OCI-LY1 (cell line): ENCODE measurements at regions not wholly inside any gene's neighbourhood (a gene's known extent, or its start where the extent isn't known, plus 50 kb on each side); places are given as distances from the start of the nearest gene placed in this dataset.

Source experiments
- H2AFZ ChIP-seq: fragments of 200-600 bp; sonication (generic), shearing (Covaris generic); 2 replicates; pipeline ENCODE4 v1.6.0; 2014; ENCODE audit warnings: antibody characterized with exemption, mild to moderate bottlenecking, low read length
- H3F3A ChIP-seq: fragments of 200-600 bp; sonication (generic), shearing (Covaris generic); 2 replicates; pipeline ENCODE4 v1.6.0; 2014; ENCODE audit warnings: mild to moderate bottlenecking, antibody characterized with exemption, low read length, moderate library complexity; ENCODE audit not compliant: insufficient read depth
- H3K27ac ChIP-seq: fragments of 200-600 bp; sonication (generic); 2 replicates; pipeline ENCODE4 v1.5.1; 2014; ENCODE audit warnings: low read length, mixed run types, mild to moderate bottlenecking, low read depth; ENCODE audit not compliant: poor library complexity, severe bottlenecking
- H3K27me3 ChIP-seq: fragments of 200-600 bp; sonication (generic); 2 replicates; pipeline ENCODE4 v1.6.0; 2014; ENCODE audit warnings: antibody characterized with exemption, mild to moderate bottlenecking, low read length, moderate library complexity; ENCODE audit not compliant: insufficient read depth
- H3K36me3 ChIP-seq: fragments of 200-600 bp; sonication (generic); 2 replicates; pipeline ENCODE4 v1.6.1; 2014; ENCODE audit warnings: mild to moderate bottlenecking, antibody characterized with exemption, low read length, moderate library complexity, mixed read lengths; ENCODE audit not compliant: insufficient read depth
- H3K4me1 ChIP-seq: fragments of 200-600 bp; sonication (generic); 2 replicates; pipeline ENCODE4 v1.5.1; 2014; ENCODE audit warnings: mild to moderate bottlenecking, low read length, moderate library complexity; ENCODE audit not compliant: insufficient read depth, severe bottlenecking
- H3K4me2 ChIP-seq: fragments of 200-600 bp; sonication (generic), shearing (Covaris generic); 2 replicates; pipeline ENCODE4 v1.6.1; 2014; ENCODE audit warnings: low read length
- H3K4me3 ChIP-seq: fragments of 200-600 bp; sonication (generic); 2 replicates; pipeline ENCODE4 v1.5.1; 2014; ENCODE audit warnings: low read length, low read depth, mild to moderate bottlenecking, mixed read lengths; ENCODE audit not compliant: poor library complexity, severe bottlenecking
- H3K79me2 ChIP-seq: fragments of 200-600 bp; shearing (Covaris generic); 2 replicates; pipeline ENCODE4 v1.6.1; 2016; ENCODE audit warnings: mixed run types, low read length, mixed read lengths; ENCODE audit not compliant: insufficient read depth
- H3K9ac ChIP-seq: fragments of 200-600 bp; sonication (generic), shearing (Covaris generic); 2 replicates; pipeline ENCODE4 v1.6.1; 2014; ENCODE audit warnings: mild to moderate bottlenecking, low read length, mixed read lengths
- H3K9me2 ChIP-seq: fragments of 200-600 bp; sonication (generic), shearing (Covaris generic); 2 replicates; pipeline ENCODE4 v1.6.1; 2014; ENCODE audit warnings: low read depth, mild to moderate bottlenecking, low read length, mixed read lengths
- H3K9me3 ChIP-seq: fragments of 200-600 bp; shearing (Covaris generic); 2 replicates; pipeline ENCODE4 v1.6.1; 2014; ENCODE audit warnings: low read length, mixed read lengths
- H4K20me1 ChIP-seq: fragments of 200-600 bp; sonication (generic), shearing (Covaris generic); 2 replicates; pipeline ENCODE4 v1.6.0; 2016; ENCODE audit warnings: mild to moderate bottlenecking, low read length; ENCODE audit not compliant: insufficient read depth
- EZH2 ChIP-seq: fragments of 200-600 bp; sonication (generic), shearing (Covaris generic); IDR thresholded peaks from 2 replicates; pipeline ENCODE4 v1.8.0; 2017; ENCODE audit warnings: borderline replicate concordance, mixed run types, mild to moderate bottlenecking, antibody characterized with exemption, low read length, moderate library complexity, mixed read lengths
- TF ChIP-seq, protein P1 (sequence below): fragments of 200-600 bp; sonication (generic), shearing (Covaris generic); IDR thresholded peaks from 2 replicates; pipeline ENCODE4 v1.5.1; 2017; ENCODE audit warnings: mild to moderate bottlenecking, antibody characterized with exemption, low read length, moderate library complexity, mixed read lengths

DNA sequence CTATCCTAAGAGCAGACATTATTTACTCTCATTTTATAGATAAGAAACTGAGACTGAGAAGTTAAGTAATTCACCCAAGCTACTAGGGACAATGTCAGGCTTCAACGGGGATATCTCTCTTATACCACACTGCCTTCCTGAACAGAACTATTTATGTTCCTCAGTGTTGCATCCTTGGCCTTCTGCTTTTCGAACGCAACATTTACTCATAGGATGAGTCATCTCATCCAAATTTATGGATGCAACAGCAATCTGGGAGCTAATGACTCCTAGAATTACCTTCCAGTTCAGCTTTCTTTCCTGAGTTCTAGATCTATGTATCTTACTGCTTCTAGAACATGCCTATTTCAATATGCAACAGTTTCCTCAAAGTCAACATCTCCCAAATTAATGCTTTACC lies 103.6 kb upstream of the PAM start:
- TF ChIP-seq, protein P1, sequence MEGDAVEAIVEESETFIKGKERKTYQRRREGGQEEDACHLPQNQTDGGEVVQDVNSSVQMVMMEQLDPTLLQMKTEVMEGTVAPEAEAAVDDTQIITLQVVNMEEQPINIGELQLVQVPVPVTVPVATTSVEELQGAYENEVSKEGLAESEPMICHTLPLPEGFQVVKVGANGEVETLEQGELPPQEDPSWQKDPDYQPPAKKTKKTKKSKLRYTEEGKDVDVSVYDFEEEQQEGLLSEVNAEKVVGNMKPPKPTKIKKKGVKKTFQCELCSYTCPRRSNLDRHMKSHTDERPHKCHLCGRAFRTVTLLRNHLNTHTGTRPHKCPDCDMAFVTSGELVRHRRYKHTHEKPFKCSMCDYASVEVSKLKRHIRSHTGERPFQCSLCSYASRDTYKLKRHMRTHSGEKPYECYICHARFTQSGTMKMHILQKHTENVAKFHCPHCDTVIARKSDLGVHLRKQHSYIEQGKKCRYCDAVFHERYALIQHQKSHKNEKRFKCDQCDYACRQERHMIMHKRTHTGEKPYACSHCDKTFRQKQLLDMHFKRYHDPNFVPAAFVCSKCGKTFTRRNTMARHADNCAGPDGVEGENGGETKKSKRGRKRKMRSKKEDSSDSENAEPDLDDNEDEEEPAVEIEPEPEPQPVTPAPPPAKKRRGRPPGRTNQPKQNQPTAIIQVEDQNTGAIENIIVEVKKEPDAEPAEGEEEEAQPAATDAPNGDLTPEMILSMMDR: no peak
- no peak for TF ChIP-seq EZH2
- Histone ChIP-seq H3K4me3 (no peak overlapping the region), H3K4me2 (no peak overlapping the region), H3K4me1 (no peaks in the 10 kb centered on the region), H3F3A (no peaks in the 10 kb centered on the region), H3K79me2 (no peaks in the 10 kb centered on the region), H3K36me3 (no peaks in the 10 kb centered on the region), H3K27ac (no peak overlapping the region), H2AFZ (no peak overlapping the region), H3K9me3 (no peaks in the 10 kb centered on the region), H3K9me2 (no peaks in the 10 kb centered on the region), H3K9ac (no peak overlapping the region), H3K27me3 (no peaks in the 10 kb centered on the region), H4K20me1 (no peaks in the 10 kb centered on the region)

DNA sequence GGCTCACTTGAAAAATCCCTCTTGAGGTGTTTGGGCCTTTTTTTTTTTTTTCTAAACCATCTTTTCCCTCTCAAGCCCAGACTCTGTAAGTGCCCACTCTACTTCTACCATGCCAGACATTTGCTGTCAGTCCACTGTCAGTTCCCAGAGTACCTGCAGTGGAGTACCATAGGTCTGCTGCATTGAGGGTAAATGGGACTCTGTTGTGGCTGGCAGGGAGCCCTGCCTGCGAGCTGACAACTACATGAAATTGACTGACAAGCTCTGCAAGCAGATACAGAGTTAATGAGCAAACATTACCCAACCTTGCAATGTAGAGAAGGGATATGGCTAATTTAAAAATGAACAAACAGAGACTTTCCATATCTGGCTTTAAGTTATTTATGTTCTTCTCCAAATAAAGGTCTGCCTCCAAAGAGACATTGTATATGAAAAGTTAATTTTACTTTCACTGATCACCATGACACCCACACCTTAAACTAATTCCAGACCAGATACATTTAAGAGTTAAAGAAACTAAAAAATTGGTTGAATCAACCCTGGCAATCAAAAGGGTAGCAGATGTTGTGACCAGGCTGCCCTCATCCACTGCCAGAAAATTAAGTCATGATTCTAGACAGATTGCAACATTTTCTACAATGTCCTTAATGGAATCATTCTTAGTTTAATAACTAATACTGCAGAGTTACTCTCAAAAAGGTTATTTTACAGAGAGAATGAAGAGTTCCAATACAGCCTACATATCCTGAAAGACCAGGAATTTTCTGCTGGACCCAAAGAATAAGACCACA lies 100.4 kb upstream of the PAM start:
- Histone ChIP-seq H3K9ac (no peak overlapping the region), H2AFZ (no peak overlapping the region), H3K4me3 (no peak overlapping the region), H3F3A (no peaks in the 10 kb centered on the region), H3K27ac (no peak overlapping the region), H3K79me2 (no peaks in the 10 kb centered on the region), H3K9me3 (no peaks in the 10 kb centered on the region), H3K27me3 (no peaks in the 10 kb centered on the region), H3K4me2 (no peak overlapping the region), H4K20me1 (no peaks in the 10 kb centered on the region), H3K4me1 (no peaks in the 10 kb centered on the region), H3K36me3 (no peaks in the 10 kb centered on the region), H3K9me2 (no peaks in the 10 kb centered on the region)
- TF ChIP-seq EZH2: no peak
- TF ChIP-seq, protein P1: no peak

DNA sequence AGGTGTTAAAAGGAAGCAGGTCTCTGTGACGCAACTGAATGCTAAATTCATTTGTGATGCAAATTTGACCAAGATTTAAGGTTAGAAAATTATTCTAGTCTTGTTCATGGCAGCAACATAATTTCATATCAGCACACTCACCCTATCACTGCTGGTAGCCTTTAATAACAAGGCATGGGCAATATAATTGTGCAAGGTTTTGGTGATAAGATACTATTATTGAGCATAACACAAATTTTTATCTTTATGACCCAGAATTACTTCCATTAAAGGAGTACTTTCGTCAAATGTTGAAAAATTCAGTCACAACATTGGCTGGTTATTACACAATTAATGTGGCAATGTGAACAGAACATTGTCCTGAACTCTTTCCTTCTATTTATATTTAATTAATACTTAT lies 96.0 kb upstream of the PAM start:
- no peaks in the 10 kb centered on the region for H4K20me1 ChIP-seq
- no peaks in the 10 kb centered on the region for H3K9me3 ChIP-seq
- H3K36me3 ChIP-seq: no peaks in the 10 kb centered on the region
- no peaks in the 10 kb centered on the region for H3K4me1 ChIP-seq
- H3K4me2 ChIP-seq: no peak overlapping the region
- H3K9ac ChIP-seq: no peak overlapping the region
- TF ChIP-seq, protein P1: no peak
- TF ChIP-seq EZH2: no peak
- no peak overlapping the region for H2AFZ ChIP-seq
- H3K4me3 ChIP-seq: no peak overlapping the region
- H3F3A ChIP-seq: no peaks in the 10 kb centered on the region
- no peaks in the 10 kb centered on the region for H3K27me3 ChIP-seq
- no peaks in the 10 kb centered on the region for H3K9me2 ChIP-seq
- H3K79me2 ChIP-seq: no peaks in the 10 kb centered on the region
- H3K27ac ChIP-seq: no peak overlapping the region
